Right atrium auricular region (tissue), 2 donors: ENCODE measurements at regions not wholly inside any gene's neighbourhood (a gene's known extent, or its start where the extent isn't known, plus 50 kb on each side); places are given as distances from the start of the nearest gene placed in this dataset.

Experiments used
- DNase-seq: peaks from one replicate; pipeline ENCODE4 v3.0.0-alpha.2; 2019; ENCODE audit warnings: low spot score
- H3K27ac ChIP-seq, 2 donors: fragments of 200-600 bp; sonication (generic); 1 replicate in 1 of 2; 2 replicates in 1 of 2; pipeline ENCODE4 v1.5.1; 2016 to 2019
- H3K27me3 ChIP-seq, 2 donors: fragments of 200-600 bp; sonication (generic); one replicate each; pipeline versions ENCODE4 v1.5.1 to v1.6.0; 2017 to 2019
- H3K36me3 ChIP-seq: fragments of 200-600 bp; sonication (generic); one replicate; pipeline ENCODE4 v1.5.1; 2016
- H3K4me1 ChIP-seq, 2 donors: fragments of 200-600 bp; sonication (generic); one replicate each; pipeline versions ENCODE4 v1.5.1 to v1.6.0; 2017 to 2019
- H3K4me3 ChIP-seq, 2 donors: fragments of 200-600 bp; sonication (generic); 1 replicate in 1 of 2; 2 replicates in 1 of 2; pipeline ENCODE4 v1.5.1; 2017 to 2019; ENCODE audit warnings: mild to moderate bottlenecking in 1 of 2, moderate library complexity in 1 of 2
- H3K9me3 ChIP-seq, 2 donors: fragments of 200-600 bp; sonication (generic); one replicate each; pipeline ENCODE4 v1.5.1; 2019
- TF ChIP-seq, protein P1 (sequence below), 2 donors: fragments of 200-600 bp; sonication (generic); IDR thresholded peaks; one replicate each; pipeline ENCODE4 v1.5.1; 2019; ENCODE audit warnings: antibody characterized with exemption in 2 of 2

DNA sequence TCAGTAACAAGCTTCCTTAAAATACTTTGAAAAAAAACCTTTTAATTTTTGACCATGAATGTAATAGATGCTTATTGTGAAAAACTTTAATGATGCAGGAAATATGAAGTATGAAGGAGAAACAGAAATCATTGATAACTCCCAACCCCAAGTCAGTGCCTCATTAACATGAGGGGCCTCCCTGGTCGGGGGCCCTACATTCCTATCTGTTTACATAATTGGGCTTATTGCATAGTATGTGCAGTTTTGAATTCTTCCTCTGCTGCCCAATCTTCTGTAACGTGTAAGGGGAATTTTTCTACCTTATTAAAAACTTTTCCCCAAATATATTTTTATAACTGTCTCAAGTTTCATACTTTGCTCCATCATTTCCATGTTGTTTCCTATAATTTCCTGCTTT is 63.0 kb downstream of the SLC25A47 start:
- Histone ChIP-seq H3K4me3 (no peak overlapping the region), H3K36me3 (no peaks in the 10 kb centered on the region), H3K4me1 (peaks cover 0 to 12% of the 10 kb centered on the region in 2 donors), H3K9me3 (no peaks in the 10 kb centered on the region), H3K27ac (no peak overlapping the region), H3K27me3 (no peaks in the 10 kb centered on the region)
- TF ChIP-seq, protein P1, sequence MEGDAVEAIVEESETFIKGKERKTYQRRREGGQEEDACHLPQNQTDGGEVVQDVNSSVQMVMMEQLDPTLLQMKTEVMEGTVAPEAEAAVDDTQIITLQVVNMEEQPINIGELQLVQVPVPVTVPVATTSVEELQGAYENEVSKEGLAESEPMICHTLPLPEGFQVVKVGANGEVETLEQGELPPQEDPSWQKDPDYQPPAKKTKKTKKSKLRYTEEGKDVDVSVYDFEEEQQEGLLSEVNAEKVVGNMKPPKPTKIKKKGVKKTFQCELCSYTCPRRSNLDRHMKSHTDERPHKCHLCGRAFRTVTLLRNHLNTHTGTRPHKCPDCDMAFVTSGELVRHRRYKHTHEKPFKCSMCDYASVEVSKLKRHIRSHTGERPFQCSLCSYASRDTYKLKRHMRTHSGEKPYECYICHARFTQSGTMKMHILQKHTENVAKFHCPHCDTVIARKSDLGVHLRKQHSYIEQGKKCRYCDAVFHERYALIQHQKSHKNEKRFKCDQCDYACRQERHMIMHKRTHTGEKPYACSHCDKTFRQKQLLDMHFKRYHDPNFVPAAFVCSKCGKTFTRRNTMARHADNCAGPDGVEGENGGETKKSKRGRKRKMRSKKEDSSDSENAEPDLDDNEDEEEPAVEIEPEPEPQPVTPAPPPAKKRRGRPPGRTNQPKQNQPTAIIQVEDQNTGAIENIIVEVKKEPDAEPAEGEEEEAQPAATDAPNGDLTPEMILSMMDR (IDR thresholded peaks at IDR 0.05): no peak
- DNase-seq: no peak

DNA sequence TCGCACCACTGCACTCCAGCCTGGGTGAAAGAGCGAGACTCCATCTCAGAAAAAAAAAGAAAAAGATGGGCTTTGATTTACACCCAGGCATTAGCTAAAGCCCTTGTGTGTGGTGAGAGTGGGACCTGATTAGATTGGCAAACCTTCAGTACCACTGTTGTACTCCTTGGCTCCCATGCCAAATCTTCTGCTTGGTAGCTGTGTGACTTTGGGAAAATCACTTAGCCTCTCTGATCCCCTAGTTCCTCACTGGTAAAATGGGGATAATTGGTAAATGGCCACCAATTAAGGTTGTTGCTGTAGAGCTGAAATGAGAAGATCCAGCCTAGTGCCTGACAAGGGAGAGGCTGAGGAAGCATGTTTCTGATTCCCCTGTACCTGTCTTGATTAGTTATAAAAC is 63.7 kb downstream of the SLC25A47 start:
- H3K9me3 ChIP-seq: no peaks in the 10 kb centered on the region
- no peak overlapping the region for H3K4me3 ChIP-seq
- no peak for DNase-seq
- TF ChIP-seq, protein P1 (IDR thresholded peaks at IDR 0.05): no peak
- no peaks in the 10 kb centered on the region for H3K36me3 ChIP-seq
- H3K4me1 ChIP-seq: peaks cover 0 to 12% of the 10 kb centered on the region in 2 donors
- H3K27ac ChIP-seq: no peak overlapping the region
- H3K27me3 ChIP-seq: no peaks in the 10 kb centered on the region

DNA sequence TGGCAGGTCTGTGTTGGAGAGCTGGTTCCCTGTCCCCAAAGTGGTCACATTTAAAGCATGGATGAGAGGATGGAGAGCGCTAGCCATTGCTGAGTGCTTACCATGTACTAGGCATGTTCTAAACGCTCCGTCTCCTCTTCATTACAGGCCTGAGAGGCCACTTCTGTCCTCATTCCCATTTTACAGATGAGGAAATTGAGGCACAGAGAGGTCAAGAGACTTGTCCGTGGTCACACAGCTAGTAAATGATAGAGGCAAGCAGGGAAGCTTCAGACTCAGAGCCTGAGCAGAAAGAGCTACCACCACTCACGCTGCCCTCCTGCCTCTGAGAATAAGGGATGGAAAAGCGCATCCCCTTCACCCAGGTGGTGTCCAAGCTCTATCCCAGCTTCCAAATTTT is 64.3 kb downstream of the SLC25A47 start:
- Histone ChIP-seq H3K36me3 (no peaks in the 10 kb centered on the region), H3K27ac (no peak overlapping the region), H3K4me1 (peaks cover 0 to 12% of the 10 kb centered on the region in 2 donors), H3K9me3 (no peaks in the 10 kb centered on the region), H3K4me3 (no peak overlapping the region), H3K27me3 (no peaks in the 10 kb centered on the region)
- no peak for DNase-seq
- TF ChIP-seq, protein P1 (IDR thresholded peaks at IDR 0.05): no peak

- no peak overlapping the region for H3K27ac ChIP-seq
- TF ChIP-seq, protein P1 (IDR thresholded peaks at IDR 0.05): no peak
These were observed 65.2 kb downstream of the SLC25A47 start for GRCh38 chr14:100388103-100389054.

DNA sequence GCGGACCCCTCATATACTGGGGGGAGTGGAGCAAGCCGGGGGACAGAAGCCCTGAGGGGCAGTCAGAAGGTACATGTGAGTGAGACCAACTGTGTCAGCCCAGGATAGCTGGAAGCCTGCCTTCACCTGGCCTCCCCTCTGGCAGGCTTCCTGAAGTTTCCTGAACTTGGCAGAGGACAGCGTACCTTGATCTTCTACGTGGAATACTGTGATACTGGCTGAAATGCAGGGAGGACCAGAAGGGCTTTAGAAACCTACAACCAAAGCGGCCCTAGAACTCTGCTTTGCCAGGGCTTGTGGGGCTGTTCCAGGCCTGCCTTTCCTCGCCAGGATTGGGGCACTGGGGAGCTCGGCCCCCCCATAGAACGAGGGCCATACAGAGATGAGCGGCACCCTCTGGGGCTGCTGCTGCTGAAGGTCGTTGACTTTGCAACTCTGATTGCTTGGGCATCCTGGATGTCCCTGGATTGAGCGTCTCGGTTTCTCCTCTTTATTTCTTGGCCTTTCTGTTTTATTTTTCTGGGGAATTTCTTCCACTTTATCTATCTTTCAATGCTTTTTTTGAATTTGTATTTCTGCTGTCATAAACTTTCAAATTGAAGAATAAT is 66.5 kb downstream of the SLC25A47 start:
- H3K27me3 ChIP-seq: no peaks in the 10 kb centered on the region
- no peak overlapping the region for H3K4me3 ChIP-seq
- no peaks in the 10 kb centered on the region for H3K9me3 ChIP-seq
- TF ChIP-seq, protein P1 (IDR thresholded peaks at IDR 0.05): no peak
- no peak for DNase-seq
- no peaks in the 10 kb centered on the region for H3K36me3 ChIP-seq
- H3K4me1 ChIP-seq: peaks cover 0 to 4% of the 10 kb centered on the region in 2 donors
- no peak overlapping the region for H3K27ac ChIP-seq

More at GRCh38 chr14:100388103-100389054, 65.2 kb downstream of the SLC25A47 start:
- H3K4me1 ChIP-seq: peaks cover 0 to 12% of the 10 kb centered on the region in 2 donors
- no peak overlapping the region for H3K4me3 ChIP-seq
- H3K36me3 ChIP-seq: no peaks in the 10 kb centered on the region
- H3K9me3 ChIP-seq: no peaks in the 10 kb centered on the region
- DNase-seq: no peak
- H3K27me3 ChIP-seq: no peaks in the 10 kb centered on the region
